ENCODE measurements at regions not wholly inside any gene's neighbourhood (a gene's known extent, or its start where the extent isn't known, plus 50 kb on each side); places are given as distances from the start of the nearest gene placed in this dataset.

- TF ChIP-seq POLR2AphosphoS5 (IDR thresholded peaks at IDR 0.05) (no peak), CTCF (IDR thresholded peaks at IDR 0.05) (no peak), POLR2A (IDR thresholded peaks at IDR 0.05) (no peak)
These were observed 98.6 kb upstream of the NKX1-1 start for GRCh38 chr4:1504595-1505500.
